GM18873 (cell line): ENCODE measurements at regions not wholly inside any gene's neighbourhood (a gene's known extent, or its start where the extent isn't known, plus 50 kb on each side); places are given as distances from the start of the nearest gene placed in this dataset.

ENCODE experiments used
- ATAC-seq: cut with Tn5 transposase; IDR thresholded peaks from one replicate; pipeline ENCODE4 v1.9.1; 2021; ENCODE audit warnings: mild to moderate bottlenecking, moderate library complexity, moderate number of reproducible peaks; ENCODE audit not compliant: unreplicated experiment, low FRiP score

- no peak for ATAC-seq
Measured at GRCh38 chr6:40770794-40771193, 183.6 kb upstream of the LRFN2 start.

GRCh38 chr6:40764726-40765125 is 177.6 kb upstream of the LRFN2 start:
- ATAC-seq: no peak

GRCh38 chr6:40762981-40763380 is 175.8 kb upstream of the LRFN2 start:
- ATAC-seq: no peak

- ATAC-seq: no peak
Measured at GRCh38 chr6:40760887-40761286, 173.7 kb upstream of the LRFN2 start.

GRCh38 chr6:40759838-40760237 is 172.7 kb upstream of the LRFN2 start:
- no peak for ATAC-seq

- no peak for ATAC-seq
Measured at GRCh38 chr6:40759264-40759663, 172.1 kb upstream of the LRFN2 start.

- ATAC-seq: no peak
Measured at GRCh38 chr6:40755749-40756452, 168.7 kb upstream of the LRFN2 start.

- no peak for ATAC-seq
Measured at GRCh38 chr6:40755046-40755681, 168.0 kb upstream of the LRFN2 start.

- no peak for ATAC-seq
Measured at GRCh38 chr6:40754461-40755045, 167.4 kb upstream of the LRFN2 start.

GRCh38 chr6:40753675-40754448 is 166.7 kb upstream of the LRFN2 start:
- no peak for ATAC-seq

- no peak for ATAC-seq
Measured at GRCh38 chr6:40753048-40753447, 165.9 kb upstream of the LRFN2 start.

GRCh38 chr6:40744835-40745234 is 157.7 kb upstream of the LRFN2 start:
- ATAC-seq: no peak

- ATAC-seq: no peak
Measured at GRCh38 chr6:40743690-40744446, 156.7 kb upstream of the LRFN2 start.

- no peak for ATAC-seq
Measured at GRCh38 chr6:40743226-40743625, 156.1 kb upstream of the LRFN2 start.

- ATAC-seq: no peak
Measured at GRCh38 chr6:40740518-40740917, 153.4 kb upstream of the LRFN2 start.

GRCh38 chr6:40738551-40739193 is 151.5 kb upstream of the LRFN2 start:
- ATAC-seq: no peak

- no peak for ATAC-seq
Measured at GRCh38 chr6:40735521-40735920, 148.4 kb upstream of the LRFN2 start.

GRCh38 chr6:40735121-40735520 is 148.0 kb upstream of the LRFN2 start:
- ATAC-seq: no peak

- ATAC-seq: no peak
Measured at GRCh38 chr6:40734607-40735006, 147.4 kb upstream of the LRFN2 start.
